SK-N-SH (cell line): ENCODE measurements at regions not wholly inside any gene's neighbourhood (a gene's known extent, or its start where the extent isn't known, plus 50 kb on each side); places are given as distances from the start of the nearest gene placed in this dataset.

ENCODE experiments used
- CTCF ChIA-PET: fragments of 300-600, 350-600 bp; formaldehyde crosslinking; extraction: SDS; loops from one replicate; lab custom pipeline; 2021; lab: Yijun Ruan, JAX
- POLR2A ChIA-PET: fragments of 350-600 bp; sonication (Branson Sonifier 250); formaldehyde crosslinking; extraction: SDS; loops from one replicate; lab custom pipeline; 2020; ENCODE audit warnings: antibody characterized with exemption, inconsistent platforms; lab: Yijun Ruan, JAX
- DNase-seq: peaks from one replicate; pipeline ENCODE4 v3.0.0; 2012
- H2AFZ ChIP-seq: fragments of 200-600 bp; sonication (generic); 2 replicates; pipeline ENCODE4 v1.8.1; 2016; ENCODE audit warnings: antibody characterized with exemption, mild to moderate bottlenecking, low read depth
- H3F3A ChIP-seq: fragments of 200-600 bp; sonication (generic); replicated peaks from 2 replicates; pipeline ENCODE3; 2016; ENCODE audit warnings: antibody characterized with exemption, mild to moderate bottlenecking; ENCODE audit not compliant: insufficient read depth
- H3K27ac ChIP-seq, 2 experiments: fragments of 200-500 bp in 1 of 2; fragments of 200-600 bp in 1 of 2; sonication (Bioruptor generic) in 1 of 2; sonication (generic), shearing (Covaris generic) in 1 of 2; 2 replicates each; pipeline versions ENCODE4 v1.5.1 to v1.6.1; 2014 to 2016; ENCODE audit warnings: low read depth in 2 of 2, inconsistent platforms in 1 of 2, low read length in 1 of 2, mild to moderate bottlenecking in 1 of 2, mixed read lengths in 1 of 2
- H3K27me3 ChIP-seq: fragments of 200-600 bp; sonication (generic), shearing (Covaris generic); 2 replicates; pipeline ENCODE4 v1.6.1; 2016; ENCODE audit warnings: mixed run types; ENCODE audit not compliant: insufficient read depth
- H3K36me3 ChIP-seq, 2 experiments: fragments of 200-500 bp in 1 of 2; fragments of 200-600 bp in 1 of 2; sonication (Bioruptor generic) in 1 of 2; sonication (generic) in 1 of 2; replicated peaks in 1 of 2; 2 replicates each; pipeline versions ENCODE3 to v1.5.1; 2014 to 2016; ENCODE audit warnings: low read length in 1 of 2, mild to moderate bottlenecking in 1 of 2; ENCODE audit not compliant: insufficient read depth in 2 of 2, control insufficient read depth in 1 of 2
- H3K4me1 ChIP-seq, 2 experiments: fragments of 200-500 bp in 1 of 2; fragments of 200-600 bp in 1 of 2; sonication (Bioruptor generic) in 1 of 2; sonication (generic), shearing (Covaris generic) in 1 of 2; 2 replicates each; pipeline versions ENCODE4 v1.5.1 to v1.6.1; 2014 to 2016; ENCODE audit warnings: low read depth in 1 of 2, low read length in 1 of 2, mixed run types in 1 of 2; ENCODE audit not compliant: insufficient read depth in 2 of 2, control insufficient read depth in 1 of 2
- H3K4me2 ChIP-seq: fragments of 200-600 bp; sonication (generic), shearing (Covaris generic); 2 replicates; pipeline ENCODE4 v1.6.1; 2017; ENCODE audit warnings: mixed run types
- H3K4me3 ChIP-seq, 2 experiments: fragments of 200-500 bp in 1 of 2; fragments of 200-600 bp in 1 of 2; sonication (Bioruptor generic) in 1 of 2; sonication (generic), shearing (Covaris generic) in 1 of 2; 2 replicates each; pipeline versions ENCODE4 v1.5.1 to v1.8.1; 2014 to 2016; ENCODE audit warnings: low read depth in 2 of 2, inconsistent platforms in 1 of 2, low read length in 1 of 2, mild to moderate bottlenecking in 1 of 2, mixed read lengths in 1 of 2, moderate library complexity in 1 of 2
- H3K79me2 ChIP-seq: fragments of 200-600 bp; sonication (generic); 2 replicates; pipeline ENCODE4 v1.8.1; 2017; ENCODE audit warnings: mild to moderate bottlenecking; ENCODE audit not compliant: insufficient read depth
- H3K9ac ChIP-seq: fragments of 200-600 bp; sonication (generic); 2 replicates; pipeline ENCODE4 v1.6.1; 2017; ENCODE audit warnings: mixed run types
- H3K9me2 ChIP-seq: fragments of 200-600 bp; sonication (generic); 2 replicates; pipeline ENCODE4 v1.6.1; 2017; ENCODE audit warnings: mixed run types
- H3K9me3 ChIP-seq: fragments of 200-600 bp; sonication (generic); 2 replicates; pipeline ENCODE4 v1.6.1; 2017; ENCODE audit warnings: mixed run types, mild to moderate bottlenecking, moderate library complexity
- H4K20me1 ChIP-seq: fragments of 200-600 bp; sonication (generic); 2 replicates; pipeline ENCODE4 v1.6.1; 2017; ENCODE audit warnings: mild to moderate bottlenecking, mixed run types; ENCODE audit not compliant: insufficient read depth
- CTCF ChIP-seq: fragments of 200-600 bp; sonication (generic); IDR thresholded peaks from 2 replicates; pipeline ENCODE4 v1.6.1; 2017; ENCODE audit warnings: antibody characterized with exemption, mild to moderate bottlenecking, moderate library complexity
- EP300 ChIP-seq, 2 experiments: IDR thresholded peaks; 2 replicates each; pipeline versions ENCODE4 v1.4.0 to v1.6.1; 2012; ENCODE audit warnings: borderline replicate concordance in 1 of 2, low read depth in 1 of 2, low read length in 1 of 2
- FOSL2 ChIP-seq: IDR thresholded peaks from 2 replicates; pipeline ENCODE4 v1.4.0; 2012; ENCODE audit warnings: low read depth, mild to moderate bottlenecking, moderate library complexity, borderline replicate concordance
- GABPA ChIP-seq: IDR thresholded peaks from 2 replicates; pipeline ENCODE4 v1.4.0; 2012; ENCODE audit warnings: low read depth, mild to moderate bottlenecking
- GATA2 ChIP-seq: sonication (generic); formaldehyde crosslinking; IDR thresholded peaks from 2 replicates; pipeline ENCODE4 v1.5.0; 2020; ENCODE audit warnings: mild to moderate bottlenecking, missing genetic modification reagents
- IRF3 ChIP-seq: fragments of 150-350 bp; IDR thresholded peaks from 2 replicates; pipeline ENCODE4 v1.6.1; 2016; ENCODE audit warnings: mild to moderate bottlenecking, low read depth, low read length
- MAX ChIP-seq: IDR thresholded peaks from 2 replicates; pipeline ENCODE4 v1.4.0; 2012; ENCODE audit warnings: low read depth
- MEF2A ChIP-seq: IDR thresholded peaks from 2 replicates; pipeline ENCODE4 v1.4.0; 2012; ENCODE audit warnings: low read depth, borderline replicate concordance
- MXI1 ChIP-seq: IDR thresholded peaks from 2 replicates; pipeline ENCODE4 v1.6.1; 2012; ENCODE audit warnings: mild to moderate bottlenecking, low read depth, low read length, improper control_type of control experiment
- NFIC ChIP-seq: IDR thresholded peaks from 2 replicates; pipeline ENCODE4 v1.4.0; 2012; ENCODE audit warnings: borderline replicate concordance
- RAD21 ChIP-seq: IDR thresholded peaks from 2 replicates; pipeline ENCODE4 v1.6.1; 2012; ENCODE audit warnings: mild to moderate bottlenecking, low read length
- RFX5 ChIP-seq: IDR thresholded peaks from 2 replicates; pipeline ENCODE4 v1.6.1; 2012; ENCODE audit warnings: mild to moderate bottlenecking, improper control_type of control experiment, low read length
- SMC3 ChIP-seq: IDR thresholded peaks from 2 replicates; pipeline ENCODE4 v1.6.1; 2012; ENCODE audit warnings: low read depth, low read length, improper control_type of control experiment
- TCF12 ChIP-seq: IDR thresholded peaks from 2 replicates; pipeline ENCODE4 v1.4.0; 2012
- TEAD4 ChIP-seq: IDR thresholded peaks from 2 replicates; pipeline ENCODE4 v1.4.0; 2012; ENCODE audit warnings: mild to moderate bottlenecking, borderline replicate concordance; ENCODE audit not compliant: insufficient read depth
- USF1 ChIP-seq: IDR thresholded peaks from 2 replicates; pipeline ENCODE4 v1.4.0; 2012; ENCODE audit warnings: low read depth, borderline replicate concordance
- YY1 ChIP-seq: IDR thresholded peaks from 2 replicates; pipeline ENCODE4 v1.4.0; 2012; ENCODE audit warnings: low read depth, mild to moderate bottlenecking
- ZBTB33 ChIP-seq: IDR thresholded peaks from 2 replicates; pipeline ENCODE4 v1.4.0; 2012; ENCODE audit warnings: low read depth, borderline replicate concordance
- WGBS: methylation state at CpG from one replicate; pipeline ENCODE4 v1.1.6; 2017; ENCODE audit warnings: low lambda C conversion rate; 5-methylcytosine and 5-hydroxymethylcytosine counted together

GRCh38 chrX:109797311-109797975 is 64.4 kb upstream of the ACSL4 start:
- WGBS, result 44% methylated on average over 1 of the region's 1 CpG

More at GRCh38 chrX:109797311-109797975, 64.4 kb upstream of the ACSL4 start:
- Histone ChIP-seq H4K20me1 (no peaks in the 10 kb centered on the region), H3K27ac (peak overlapping the region in 1 of 2 experiments; percentile 62; a peak in 2 of 4 replicates), H3K9me2 (no peaks in the 10 kb centered on the region), H3K27me3 (no peaks in the 10 kb centered on the region; the same call in 1 of the 2 replicates), H3K4me2 (no peak overlapping the region), H3K4me3 (no peak overlapping the region), H3F3A (no peaks in the 10 kb centered on the region), H3K36me3 (no peaks in the 10 kb centered on the region), H3K9me3 (no peaks in the 10 kb centered on the region), H3K9ac (no peak overlapping the region), H2AFZ (no peak overlapping the region), H3K4me1 (no peaks in the 10 kb centered on the region; a peak in 1 of 4 replicates), H3K79me2 (no peaks in the 10 kb centered on the region)
- CTCF ChIA-PET, result interaction anchor here (1.0 kb wide), 1 partner anchor 36 kb away, joined by 3 read pairs; no protein-coding TSS in a partner anchor
- DNase-seq, result peak; percentile 47
- TF ChIP-seq CTCF (no peak), MXI1 (no peak), YY1 (no peak), USF1 (no peak), EP300 (IDR thresholded peaks at IDR 0.05; ENCODE audit: borderline replicate concordance in 1 of 2, low read depth in 1 of 2, low read length in 1 of 2) (peak in 1 of 2 experiments; percentile 55; a peak in 1 of 4 replicates), MEF2A (no peak), NFIC (no peak), TEAD4 (no peak), RFX5 (no peak), RAD21 (no peak), SMC3 (no peak), ZBTB33 (no peak), FOSL2 (no peak), GATA2 (CRISPR knock-in tag) (peak; percentile 47), IRF3 (no peak), MAX (no peak), GABPA (no peak), TCF12 (peak; percentile 42; the same call in 1 of the 2 replicates)
- POLR2A ChIA-PET, result no interaction called here
